ENCODE measurements at regions not wholly inside any gene's neighbourhood (a gene's known extent, or its start where the extent isn't known, plus 50 kb on each side); places are given as distances from the start of the nearest gene placed in this dataset.

GRCh38 chr9:71431931-71432330, 310.5 kb upstream of the TRPM3 start:
- POLR2A ChIA-PET (ENCODE audit: partially characterized antibody) = no interaction called here
- H3K23ac ChIP-seq (ENCODE audit: insufficient read length) = no peak overlapping the region
- H3K9me3 ChIP-seq (ENCODE audit: insufficient read depth in 2 of 2, low read depth in 1 of 2, low read length in 1 of 2) = 0 out of 4 replicates have a peak, but pooled peaks cover 0 to 3% of the 10 kb centered on the region in 2 experiments
- no peak overlapping the region for H3K9ac ChIP-seq (replicated peaks in 1 of 4; ENCODE audit: extremely low read depth in 1 of 4, low read depth in 3 of 4, low read length in 3 of 4)
- H3K14ac ChIP-seq (ENCODE audit: insufficient read length) = no peak overlapping the region
- H2AFZ ChIP-seq (ENCODE audit: low read length) = 0 out of 2 replicates have a peak overlapping the region, but pooled peaks have one; percentile 30
- TF ChIP-seq USF2 (IDR thresholded peaks at IDR 0.05; ENCODE audit: low read length) = no peak
- no peak for TF ChIP-seq POLR2A (IDR thresholded peaks at IDR 0.05; ENCODE audit: control extremely low read depth in 1 of 2, low read depth in 2 of 2, low read length in 2 of 2)
- TF ChIP-seq TBP (IDR thresholded peaks at IDR 0.05; ENCODE audit: low read depth, low read length) = no peak
- no peak for TF ChIP-seq ZNF274 (IDR thresholded peaks at IDR 0.05; ENCODE audit: borderline replicate concordance, extremely low read depth, low read length)
- TF ChIP-seq POLR2AphosphoS5 (IDR thresholded peaks at IDR 0.05; ENCODE audit: low read depth, low read length) = no peak
- no peak for TF ChIP-seq SRF (IDR thresholded peaks at IDR 0.05; ENCODE audit: low read depth, low read length)
- no peak for TF ChIP-seq SUZ12 (IDR thresholded peaks at IDR 0.05; ENCODE audit: low read length)
- TF ChIP-seq JUN (IDR thresholded peaks at IDR 0.05; ENCODE audit: low read depth, low read length) = no peak
- no peaks in the 10 kb centered on the region for H3K4me1 ChIP-seq (replicated peaks in 1 of 4; ENCODE audit: control insufficient read depth in 3 of 4, insufficient read depth in 4 of 4, low read length in 3 of 4)
- H3K4me3 ChIP-seq (ENCODE audit: extremely low read depth in 1 of 4, insufficient read depth in 2 of 4, low read depth in 3 of 4, low read length in 4 of 4) = no peak overlapping the region
- H2BK15ac ChIP-seq (ENCODE audit: low read length) = no peak overlapping the region
- H3K79me2 ChIP-seq (ENCODE audit: control insufficient read depth in 1 of 2, insufficient read depth in 2 of 2, low read length in 2 of 2) = no peaks in the 10 kb centered on the region
- H3K56ac ChIP-seq (replicated peaks; ENCODE audit: insufficient read length, low read depth, low read length) = no peak overlapping the region
- DNase-seq (ENCODE audit: low read depth in 1 of 2, low spot score in 2 of 2) = no peak
- no peak overlapping the region for H2BK12ac ChIP-seq (ENCODE audit: low read depth, low read length)
- no peak overlapping the region for H3K27ac ChIP-seq (ENCODE audit: low read depth, low read length)
- H4K91ac ChIP-seq (replicated peaks; ENCODE audit: insufficient read length, low read length) = no peak overlapping the region
- no peaks in the 10 kb centered on the region for H4K20me1 ChIP-seq (replicated peaks in 1 of 2; ENCODE audit: control insufficient read depth in 1 of 2, insufficient read depth in 2 of 2, low read length in 2 of 2)
- no peaks in the 10 kb centered on the region for H3K23me2 ChIP-seq (ENCODE audit: low read depth, low read length)
- no peaks in the 10 kb centered on the region for H3K36me3 ChIP-seq (ENCODE audit: control insufficient read depth in 2 of 4, insufficient read depth in 4 of 4, low read length in 3 of 4)
- no peak overlapping the region for H3K18ac ChIP-seq (ENCODE audit: extremely low read depth, low read length)
- H4K8ac ChIP-seq (ENCODE audit: extremely low read depth, insufficient read depth, low read length) = no peak overlapping the region
- H4K5ac ChIP-seq (ENCODE audit: insufficient read length, low read depth, low read length) = no peak overlapping the region
- WGBS, 2 experiments (ENCODE audit: extremely low coverage in 1 of 2, insufficient coverage in 1 of 2, insufficient read length in 1 of 2, insufficient replicate concordance in 2 of 2, low coverage in 1 of 2, low lambda C conversion rate in 2 of 2, missing lambda C conversion rate in 1 of 2) = 95% methylated on average over 3 of the region's 3 CpGs; no CpG with 5 or more reads in 1 of the 2 experiments
- no peak overlapping the region for H2BK5ac ChIP-seq (ENCODE audit: low read depth, low read length)
- H3K27me3 ChIP-seq (replicated peaks in 1 of 4; ENCODE audit: control insufficient read depth in 3 of 4, extremely low read depth in 1 of 4, insufficient read depth in 3 of 4, low read length in 3 of 4) = no peaks in the 10 kb centered on the region
- CTCF ChIA-PET (ENCODE audit: partially characterized antibody) = no interaction called here
- H3K79me1 ChIP-seq (ENCODE audit: low read depth, low read length) = no peaks in the 10 kb centered on the region
- no peak overlapping the region for H3K4ac ChIP-seq (replicated peaks; ENCODE audit: insufficient read length, low read depth, low read length)
- no peak overlapping the region for H2BK20ac ChIP-seq (ENCODE audit: low read length)
- H2AK5ac ChIP-seq (ENCODE audit: low read depth, low read length) = no peak overlapping the region
- no peak overlapping the region for H3K4me2 ChIP-seq (ENCODE audit: insufficient read depth in 1 of 2, low read depth in 2 of 2, low read length in 2 of 2)
- FAIRE-seq = no peak
- H2BK120ac ChIP-seq (replicated peaks; ENCODE audit: low read depth, low read length) = no peak overlapping the region
